K562 (cell line): ENCODE measurements at regions not wholly inside any gene's neighbourhood (a gene's known extent, or its start where the extent isn't known, plus 50 kb on each side); places are given as distances from the start of the nearest gene placed in this dataset.

Source experiments
- ATAC-seq: fragments of 200-7000 bp; cut with Tn5 transposase; 3 replicates; pipeline ENCODE4 v1.9.1; 2020; ENCODE audit warnings: moderate library complexity
- BruUV-seq: library from RNA; stranded (reverse); fragments of 400-500 nt; replicated peaks from 2 replicates; lab custom pipeline; 2021; lab: Mats Ljungman, UMichigan
- CTCF ChIA-PET: fragments of 300-600 bp; formaldehyde crosslinking; extraction: SDS; loops from one replicate; lab custom pipeline; 2021; ENCODE audit warnings: low intra/inter-chr PET ratio; lab: Yijun Ruan, JAX
- POLR2A ChIA-PET: fragments of 300-600, 350-650 bp; sonication (Branson Sonifier 250); formaldehyde crosslinking; extraction: SDS; loops from one replicate; lab custom pipeline; 2021; ENCODE audit warnings: antibody characterized with exemption, inconsistent platforms; lab: Yijun Ruan, JAX
- DNase-seq, 4 experiments: peaks; one replicate each; pipeline versions ENCODE4 v3.0.0 to v3.0.0-alpha.2; 2011 to 2018; ENCODE audit warnings: low spot score in 3 of 4, mixed read lengths in 3 of 4; ENCODE audit errors: extremely low read depth in 1 of 4
- FAIRE-seq: peaks from 2 replicates; lab custom pipeline; 2011; peaks lifted over from hg19 to GRCh38; lab: Jason Lieb, UNC
- H2AFZ ChIP-seq: 2 replicates; pipeline ENCODE4 v1.6.0; 2011; ENCODE audit warnings: low read depth, low read length, control low read depth, inconsistent platforms
- H3K27ac ChIP-seq: fragments of 200-600 bp; 3 replicates; pipeline ENCODE4 v1.8.0; 2011; ENCODE audit warnings: low read depth, mild to moderate bottlenecking, control low read depth, inconsistent platforms, low read length, moderate library complexity, mixed read lengths; ENCODE audit errors: extremely low read depth
- H3K27me3 ChIP-seq, 2 experiments: fragments of 300-600 bp in 1 of 2; 2 replicates in 1 of 2; 3 replicates in 1 of 2; pipeline versions ENCODE4 v1.6.0 to v1.8.0; 2011; ENCODE audit warnings: inconsistent platforms in 2 of 2, low read length in 2 of 2, mild to moderate bottlenecking in 1 of 2, mixed read lengths in 1 of 2, moderate library complexity in 1 of 2; ENCODE audit not compliant: control insufficient read depth in 2 of 2, insufficient read depth in 2 of 2
- H3K36me3 ChIP-seq: fragments of 300-600 bp; 3 replicates; pipeline ENCODE4 v1.8.0; 2011; ENCODE audit warnings: mild to moderate bottlenecking, low read length, inconsistent platforms; ENCODE audit not compliant: control insufficient read depth, insufficient read depth
- H3K4me1 ChIP-seq, 2 experiments: fragments of 200-600 bp in 1 of 2; replicated peaks in 1 of 2; 2 replicates in 1 of 2; 3 replicates in 1 of 2; pipeline versions ENCODE4 v1.5.1 to v1.8.0; 2011; ENCODE audit warnings: inconsistent platforms in 2 of 2, low read length in 2 of 2, mild to moderate bottlenecking in 1 of 2, mixed read lengths in 1 of 2, moderate library complexity in 1 of 2; ENCODE audit not compliant: control insufficient read depth in 2 of 2, insufficient read depth in 2 of 2
- H3K4me2 ChIP-seq: 2 replicates; pipeline ENCODE4 v1.6.1; 2011; ENCODE audit warnings: low read length, control low read depth, inconsistent platforms, mixed read lengths; ENCODE audit not compliant: insufficient read depth
- H3K4me3 ChIP-seq: fragments of 200-600 bp; sonication (generic), shearing (Covaris generic); 2 replicates; pipeline ENCODE4 v1.5.1; 2016; ENCODE audit warnings: control low read depth, inconsistent platforms
- H3K79me2 ChIP-seq: fragments of 200-600 bp; 3 replicates; pipeline ENCODE4 v1.8.0; 2011; ENCODE audit warnings: low read length, inconsistent platforms; ENCODE audit not compliant: control insufficient read depth, insufficient read depth
- H3K9ac ChIP-seq, 2 experiments: 2 replicates each; pipeline versions ENCODE4 v1.6.0 to v1.6.1; 2011; ENCODE audit warnings: low read depth in 2 of 2, low read length in 2 of 2, control low read depth in 1 of 2, inconsistent platforms in 1 of 2, mild to moderate bottlenecking in 1 of 2, mixed read lengths in 1 of 2; ENCODE audit not compliant: insufficient read depth in 1 of 2
- H3K9me1 ChIP-seq: one replicate; pipeline ENCODE4 v1.6.0; 2011; ENCODE audit warnings: inconsistent platforms, mild to moderate bottlenecking, low read length, moderate library complexity; ENCODE audit not compliant: control insufficient read depth, insufficient read depth
- H3K9me3 ChIP-seq: replicated peaks from 2 replicates; pipeline ENCODE4 v1.5.1; 2011; ENCODE audit warnings: low read depth, low read length, inconsistent platforms; ENCODE audit not compliant: control insufficient read depth, insufficient read depth
- H4K20me1 ChIP-seq: replicated peaks from 2 replicates; pipeline ENCODE4 v1.6.1; 2011; ENCODE audit warnings: low read length, inconsistent platforms, mixed read lengths; ENCODE audit not compliant: control insufficient read depth, insufficient read depth
- BCL6 ChIP-seq: fragments of 250-450 bp; sonication (Bioruptor Pico); IDR thresholded peaks from 2 replicates; pipeline ENCODE4 v1.4.0; 2020
- CBX8 ChIP-seq: fragments of 200-600 bp; sonication (generic); IDR thresholded peaks from 2 replicates; pipeline ENCODE4 v1.6.1; 2012; ENCODE audit warnings: borderline replicate concordance, mixed run types, low read depth, mild to moderate bottlenecking, moderate library complexity, mixed read lengths, low read length, control low read depth, inconsistent platforms; ENCODE audit not compliant: poor library complexity, severe bottlenecking; ENCODE audit errors: extremely low read depth
- DDX20 ChIP-seq: fragments of 450-650 bp; IDR thresholded peaks from 2 replicates; pipeline ENCODE4 v1.6.1; 2016; ENCODE audit warnings: missing genetic modification characterization, low read depth, mild to moderate bottlenecking, missing compliant biosample characterization, moderate library complexity
- DMBX1 ChIP-seq: fragments of 250-450 bp; sonication (Bioruptor Pico); IDR thresholded peaks from 2 replicates; pipeline ENCODE4 v1.8.0; 2022; ENCODE audit warnings: inconsistent platforms, mild to moderate bottlenecking, moderate library complexity, borderline replicate concordance
- FOXP1 ChIP-seq: sonication (generic); formaldehyde crosslinking; IDR thresholded peaks from 2 replicates; pipeline ENCODE4 v1.8.0; 2022; ENCODE audit warnings: mild to moderate bottlenecking, missing genetic modification reagents
- HSF4 ChIP-seq: fragments of 250-450 bp; sonication (Bioruptor Pico); IDR thresholded peaks from 2 replicates; pipeline ENCODE4 v2.1.2; 2022; ENCODE audit warnings: mild to moderate bottlenecking, moderate library complexity, borderline replicate concordance
- ILF3 ChIP-seq: fragments of 450-650 bp; IDR thresholded peaks from 2 replicates; pipeline ENCODE4 v1.6.1; 2018; ENCODE audit warnings: antibody characterized with exemption, mild to moderate bottlenecking, moderate library complexity, borderline replicate concordance
- KDM2B ChIP-seq: fragments of 250-450 bp; sonication (Bioruptor Pico); IDR thresholded peaks from 2 replicates; pipeline ENCODE4 v1.8.0; 2021; ENCODE audit warnings: mild to moderate bottlenecking, moderate library complexity
- MED1 ChIP-seq: sonication (generic); formaldehyde crosslinking; IDR thresholded peaks from 2 replicates; pipeline ENCODE4 v1.8.1; 2023; ENCODE audit warnings: missing genetic modification reagents, borderline replicate concordance
- MLX ChIP-seq, 2 experiments: fragments of 450-650 bp in 1 of 2; sonication (generic) in 1 of 2; formaldehyde crosslinking; conservative IDR thresholded peaks; 2 replicates each; pipeline versions ENCODE4 v1.4.0 to v1.8.1; 2020 to 2022; ENCODE audit warnings: mild to moderate bottlenecking in 1 of 2, missing genetic modification reagents in 1 of 2
- NR1H2 ChIP-seq: sonication (generic); formaldehyde crosslinking; IDR thresholded peaks from 2 replicates; pipeline ENCODE4 v1.4.0; 2020; ENCODE audit warnings: mild to moderate bottlenecking, missing genetic modification reagents
- PHB2 ChIP-seq: fragments of 450-650 bp; IDR thresholded peaks from 2 replicates; pipeline ENCODE4 v1.6.1; 2017; ENCODE audit warnings: low read depth
- RBM15 ChIP-seq: fragments of 200-400 bp; formaldehyde crosslinking; IDR thresholded peaks from 2 replicates; pipeline ENCODE4 v1.6.1; 2018; ENCODE audit warnings: mild to moderate bottlenecking, low read length, moderate library complexity; ENCODE audit not compliant: insufficient read depth
- RUNX1 ChIP-seq: sonication (generic); IDR thresholded peaks from 2 replicates; pipeline ENCODE4 v1.6.1; 2016; ENCODE audit warnings: antibody characterized with exemption, low read depth
- SETDB1 ChIP-seq: IDR thresholded peaks from one replicate; pipeline ENCODE4 v1.6.1; 2012; ENCODE audit warnings: low read length, control low read depth, inconsistent platforms
- SIRT6 ChIP-seq: IDR thresholded peaks from one replicate; pipeline ENCODE4 v1.6.1; 2012; ENCODE audit warnings: low read depth, mild to moderate bottlenecking, control low read depth, inconsistent platforms, low read length, moderate library complexity
- SMAD3 ChIP-seq: fragments of 450-650 bp; formaldehyde crosslinking; conservative IDR thresholded peaks from 2 replicates; pipeline ENCODE4 v1.4.0; 2020; ENCODE audit warnings: mild to moderate bottlenecking
- SMARCA5 ChIP-seq: fragments of 450-650 bp; IDR thresholded peaks from 2 replicates; pipeline ENCODE4 v1.6.1; 2016
- SNAPC5 ChIP-seq: fragments of 250-450 bp; sonication (Bioruptor Pico); IDR thresholded peaks from 2 replicates; pipeline ENCODE4 v1.8.0; 2021; ENCODE audit warnings: moderate library complexity, mild to moderate bottlenecking, inconsistent platforms
- TAF7 ChIP-seq: fragments of 450-650 bp; IDR thresholded peaks from 2 replicates; pipeline ENCODE4 v1.6.1; 2016; ENCODE audit warnings: missing genetic modification characterization, missing compliant biosample characterization
- ZBTB8A ChIP-seq: fragments of 450-650 bp; IDR thresholded peaks from 2 replicates; pipeline ENCODE4 v1.6.1; 2018; ENCODE audit warnings: mild to moderate bottlenecking, moderate library complexity; ENCODE audit not compliant: partially characterized antibody
- ZNF140 ChIP-seq: fragments of 250-450 bp; sonication (Bioruptor Pico); IDR thresholded peaks from 2 replicates; pipeline ENCODE4 v1.8.0; 2021; ENCODE audit warnings: moderate library complexity, mild to moderate bottlenecking, inconsistent platforms
- ZNF143 ChIP-seq: sonication (generic); formaldehyde crosslinking; IDR thresholded peaks from 2 replicates; pipeline ENCODE4 v1.9.0; 2022; ENCODE audit warnings: mild to moderate bottlenecking, missing genetic modification reagents
- ZNF232 ChIP-seq: sonication (generic); formaldehyde crosslinking; IDR thresholded peaks from 2 replicates; pipeline ENCODE4 v1.8.0; 2022; ENCODE audit warnings: mild to moderate bottlenecking, missing genetic modification reagents
- WGBS: fragments of 100-300 bp; shearing (Covaris generic); methylation state at CpG from one replicate; pipeline ENCODE4 v1.1.6; 2016; ENCODE audit warnings: low coverage, mixed read lengths; ENCODE audit not compliant: insufficient coverage; ENCODE audit errors: missing lambda C conversion rate; 5-methylcytosine and 5-hydroxymethylcytosine counted together
- in situ Hi-C: fragments of 300-500 bp; cut with MboI; formaldehyde crosslinking; loops from 4 replicates; pipeline ENCODE4 v1.15.0; 2018; ENCODE audit warnings: inconsistent platforms, mixed read lengths
- intact Hi-C: fragments of 100-400 bp; cut with micrococcal nuclease; formaldehyde crosslinking; loops from 2 replicates; pipeline ENCODE4 v1.14.2; 2022

GRCh38 chr2:56613920-56614319, 430.1 kb downstream of the CCDC85A start (continued):
- TF ChIP-seq RUNX1: no peak
- TF ChIP-seq ILF3: no peak
- no peak for TF ChIP-seq ZNF140 (CRISPR knock-in tag)
- TF ChIP-seq HSF4 (CRISPR knock-in tag): no peak
- TF ChIP-seq ZNF143 (CRISPR knock-in tag): no peak
- TF ChIP-seq SMARCA5: no peak
- TF ChIP-seq RBM15: no peak

GRCh38 chr2:56615760-56616159, 432.0 kb downstream of the CCDC85A start:
- 0% methylated on average over 3 of the region's 3 CpGs for WGBS
- POLR2A ChIA-PET: no interaction called here

More at GRCh38 chr2:56615760-56616159, 432.0 kb downstream of the CCDC85A start:
- Histone ChIP-seq H2AFZ (no peak overlapping the region), H3K27me3 (no peaks in the 10 kb centered on the region), H3K4me1 (no peaks in the 10 kb centered on the region), H3K27ac (no peak overlapping the region), H3K9ac (no peak overlapping the region), H3K9me1 (no peaks in the 10 kb centered on the region), H3K36me3 (no peaks in the 10 kb centered on the region), H3K4me3 (no peak overlapping the region), H3K79me2 (no peaks in the 10 kb centered on the region), H3K4me2 (no peak overlapping the region), H4K20me1 (no peaks in the 10 kb centered on the region), H3K9me3 (no peaks in the 10 kb centered on the region; the same call in 1 of the 2 replicates)
- BruUV-seq: no TSS peak
- CTCF ChIA-PET: no interaction called here
- in situ Hi-C loops: no loop called here
- intact Hi-C loops: no loop called here
- ATAC-seq (no peak), DNase-seq (no peak), FAIRE-seq (no peak)
- TF ChIP-seq DDX20 (tag): no peak
- TF ChIP-seq MED1 (CRISPR knock-in tag): no peak
- no peak for TF ChIP-seq KDM2B (CRISPR knock-in tag)
- TF ChIP-seq SMAD3 (CRISPR knock-in tag): no peak
- TF ChIP-seq ZBTB8A: no peak
- no peak for TF ChIP-seq DMBX1
- no peak for TF ChIP-seq SETDB1
- TF ChIP-seq FOXP1 (CRISPR knock-in tag): no peak
- no peak for TF ChIP-seq SIRT6
- no peak for TF ChIP-seq TAF7 (tag)
- no peak for TF ChIP-seq MLX (CRISPR knock-in tag; conservative IDR thresholded peaks at IDR 0.05)
- TF ChIP-seq ZNF232: no peak
- no peak for TF ChIP-seq SNAPC5 (CRISPR knock-in tag)
- TF ChIP-seq PHB2: no peak
- no peak for TF ChIP-seq CBX8
- no peak for TF ChIP-seq NR1H2 (CRISPR knock-in tag)
- TF ChIP-seq BCL6 (CRISPR knock-in tag): no peak
